HS-5 (cell line): ENCODE measurements at regions not wholly inside any gene's neighbourhood (a gene's known extent, or its start where the extent isn't known, plus 50 kb on each side); places are given as distances from the start of the nearest gene placed in this dataset.
"Not testable (repeated sequence)": the region's sequence is repeated elsewhere in the genome, so short reads cannot be mapped to it uniquely, and the experiment has no call there.

Experiments used
- DNase-seq: peaks from one replicate; pipeline ENCODE4 v3.0.0-alpha.2; 2012; ENCODE audit warnings: low read depth

- no peak for DNase-seq
These were observed 424.0 kb upstream of the ZNF462 start for GRCh38 chr9:106438928-106439327.

GRCh38 chr9:106441283-106441682, 421.7 kb upstream of the ZNF462 start:
- no peak for DNase-seq

DNA sequence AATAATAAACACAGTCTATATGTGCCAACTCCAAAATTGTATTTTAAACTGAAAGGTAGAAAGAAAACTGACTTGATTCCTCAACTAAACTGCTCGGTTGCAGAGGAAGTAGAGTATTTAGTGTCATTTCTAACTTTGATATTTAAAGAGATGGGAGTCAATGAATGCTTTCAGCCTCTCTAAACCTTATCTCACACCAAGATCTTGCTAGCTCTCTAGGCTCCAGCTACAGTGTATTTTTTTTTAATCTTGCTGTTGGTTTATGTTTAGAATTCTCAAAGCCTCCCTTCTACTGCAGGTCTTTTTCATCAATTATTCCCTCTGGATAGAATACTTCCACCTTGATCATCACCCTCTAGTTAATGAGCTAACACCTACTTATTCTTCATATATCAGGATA, 419.4 kb upstream of the ZNF462 start:
- DNase-seq = no peak

GRCh38 chr9:106445107-106445506, 417.9 kb upstream of the ZNF462 start:
- DNase-seq = no peak

DNA sequence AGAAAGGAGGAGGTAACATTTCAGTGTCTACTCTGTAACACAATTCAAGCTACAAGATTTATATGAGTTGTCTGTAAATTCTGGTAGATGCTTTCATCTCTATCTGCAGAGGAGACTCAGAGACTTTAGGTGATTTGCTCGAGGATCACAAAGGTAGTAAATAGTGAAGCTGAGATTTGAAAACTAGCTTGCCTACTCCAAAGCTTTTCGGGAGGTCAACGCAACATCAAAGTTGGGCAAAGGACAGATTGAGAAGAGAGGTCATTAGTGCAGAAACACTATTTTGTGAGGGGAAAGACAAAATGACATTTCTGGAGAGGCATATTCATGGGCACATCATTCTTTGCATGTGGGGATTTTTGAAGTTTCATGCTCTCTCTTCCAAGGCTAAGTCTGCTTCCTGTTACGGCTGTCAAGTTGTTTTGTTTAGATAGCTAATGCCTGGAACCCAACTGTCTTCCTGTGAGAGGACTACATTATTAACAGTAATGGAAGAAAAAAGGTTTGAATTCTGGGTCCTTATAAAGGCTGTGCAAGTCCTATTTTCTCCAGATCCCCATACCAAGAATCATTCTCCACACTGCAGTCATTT, 413.5 kb upstream of the ZNF462 start:
- DNase-seq = no peak

- no peak for DNase-seq
These were observed 412.4 kb upstream of the ZNF462 start for GRCh38 chr9:106450549-106450948.

DNA sequence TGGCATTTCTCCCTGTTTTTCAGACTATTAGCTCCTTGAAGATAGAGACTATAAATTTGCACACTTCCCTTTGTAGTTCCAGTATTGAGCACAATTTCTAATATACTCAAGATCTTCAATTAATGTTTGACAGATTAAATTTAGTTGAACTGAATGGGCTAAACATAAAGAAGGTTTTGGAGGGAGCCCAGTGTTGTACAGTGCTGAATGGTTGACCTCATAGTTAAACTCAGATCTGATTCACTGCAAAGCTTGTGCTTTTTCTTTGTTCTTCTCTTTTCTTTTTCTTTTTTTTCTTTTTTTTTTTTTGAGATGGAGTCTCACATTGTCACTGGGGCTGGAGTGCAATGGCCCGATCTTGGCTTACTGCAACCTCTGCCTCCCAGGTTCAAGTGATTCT, 411.7 kb upstream of the ZNF462 start:
- no peak for DNase-seq

GRCh38 chr9:106456581-106456980, 406.4 kb upstream of the ZNF462 start:
- no peak for DNase-seq

DNA sequence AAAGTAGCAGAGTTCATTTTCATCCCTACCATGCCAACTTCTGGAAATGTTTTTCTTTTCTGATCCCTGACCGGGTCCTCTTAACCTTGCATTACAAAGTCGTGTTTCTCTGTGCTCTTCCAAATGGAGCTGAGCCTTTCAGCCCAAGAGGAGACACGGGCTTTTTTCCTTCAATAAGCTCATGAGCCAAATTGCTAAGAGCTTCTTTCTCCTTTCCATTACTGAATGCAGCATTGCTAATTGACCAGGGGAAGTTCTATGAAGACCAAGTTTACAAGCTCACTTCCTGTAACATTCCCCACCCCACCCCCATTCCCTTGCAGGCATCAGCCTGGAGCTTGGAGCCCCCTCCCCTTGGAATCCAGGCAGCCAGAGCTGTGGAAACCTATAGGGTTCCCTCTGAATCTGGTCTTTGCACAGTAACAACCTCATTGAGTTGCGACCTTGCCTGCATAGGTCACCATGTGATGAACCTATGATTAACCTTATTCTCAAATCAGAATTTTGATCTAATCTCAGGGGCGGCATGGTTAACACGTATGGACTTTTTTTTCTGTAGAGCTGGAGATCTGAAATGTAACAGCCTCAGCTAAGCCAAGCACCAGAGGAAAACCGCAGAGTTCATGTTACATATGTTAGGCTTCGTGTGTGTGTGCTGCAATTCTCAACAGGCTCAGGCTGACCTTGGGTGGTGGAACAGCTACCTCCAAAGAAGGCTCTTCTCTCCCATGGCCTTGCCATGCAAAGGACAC, 395.7 kb upstream of the ZNF462 start:
- no peak for DNase-seq

GRCh38 chr9:106467865-106468164, 395.2 kb upstream of the ZNF462 start:
- DNase-seq = no peak

DNA sequence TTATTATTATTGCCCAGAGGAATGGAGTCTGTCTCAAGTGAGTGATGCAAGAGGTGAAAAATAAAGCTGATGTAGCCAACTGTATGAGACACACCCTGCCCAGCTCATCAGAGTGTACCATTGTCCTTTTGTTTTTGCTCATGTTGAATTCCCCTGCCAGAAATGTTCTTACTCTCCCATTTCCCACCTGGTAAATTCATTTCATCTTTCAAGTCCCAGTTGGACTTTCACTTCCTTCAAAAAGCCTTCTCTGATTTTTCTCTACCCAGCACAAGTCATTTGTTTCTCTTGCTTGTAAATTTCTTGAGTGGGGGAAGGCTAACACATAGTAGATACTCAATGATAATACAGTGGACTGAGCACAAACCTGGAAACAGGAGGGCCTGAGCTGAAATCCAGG, 394.5 kb upstream of the ZNF462 start:
- DNase-seq = no peak

GRCh38 chr9:106478312-106478711, 384.7 kb upstream of the ZNF462 start:
- DNase-seq = no peak

GRCh38 chr9:106478727-106479126, 384.2 kb upstream of the ZNF462 start:
- DNase-seq = no peak

GRCh38 chr9:106479679-106480078, 383.3 kb upstream of the ZNF462 start:
- DNase-seq = peak; percentile 44

DNA sequence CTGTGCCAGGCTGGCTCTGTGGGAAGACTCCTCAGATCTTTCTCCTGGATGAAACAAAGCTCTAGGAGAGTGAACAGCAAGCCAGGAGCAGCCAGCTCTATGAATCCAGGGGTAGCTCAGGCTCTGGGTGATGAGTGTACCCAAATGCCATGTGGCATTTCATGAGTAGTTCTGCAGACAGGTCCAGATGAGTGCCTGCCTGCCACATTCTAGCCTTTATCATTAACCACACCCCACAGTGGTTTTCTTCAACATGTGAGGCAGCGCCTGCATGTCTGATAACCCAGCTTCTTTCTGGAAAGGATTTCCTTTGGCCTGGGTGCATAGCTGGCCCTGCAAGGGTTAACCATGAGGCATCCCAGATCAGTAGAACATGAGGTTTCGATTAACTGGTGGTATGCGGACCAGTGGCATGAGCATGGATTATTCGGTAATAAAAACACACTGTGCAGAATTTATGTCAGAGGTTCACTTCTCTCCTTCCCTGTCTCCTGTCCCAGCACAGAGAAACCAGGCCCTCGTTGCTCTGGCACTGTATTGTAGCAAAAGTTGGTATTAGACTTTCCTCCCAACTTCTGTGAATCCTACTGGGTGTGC, 381.9 kb upstream of the ZNF462 start:
- DNase-seq = no peak

DNA sequence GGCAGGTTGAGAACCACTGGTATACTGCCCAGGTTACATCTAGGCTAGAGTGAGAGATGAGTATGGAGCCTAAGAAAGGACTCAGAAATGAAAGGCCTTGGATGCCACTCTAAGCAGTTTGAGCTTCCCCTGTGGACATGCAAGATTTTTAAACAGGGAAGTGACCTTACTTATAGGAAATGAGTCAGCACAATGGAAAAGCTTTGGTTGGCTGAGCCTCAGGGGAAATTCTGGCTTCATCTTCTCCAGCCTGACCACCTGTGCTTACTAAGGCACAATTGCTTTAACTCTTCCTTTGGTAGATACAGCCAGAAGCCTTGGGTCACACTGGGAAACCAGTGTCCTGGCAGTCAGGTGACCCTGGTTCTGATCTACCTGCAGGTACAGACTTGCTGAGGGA, 380.2 kb upstream of the ZNF462 start:
- DNase-seq = peak; percentile 23

GRCh38 chr9:106486685-106487084, 376.3 kb upstream of the ZNF462 start:
- DNase-seq = no peak

- DNase-seq = no peak
These were observed 375.7 kb upstream of the ZNF462 start for GRCh38 chr9:106487266-106487665.

DNA sequence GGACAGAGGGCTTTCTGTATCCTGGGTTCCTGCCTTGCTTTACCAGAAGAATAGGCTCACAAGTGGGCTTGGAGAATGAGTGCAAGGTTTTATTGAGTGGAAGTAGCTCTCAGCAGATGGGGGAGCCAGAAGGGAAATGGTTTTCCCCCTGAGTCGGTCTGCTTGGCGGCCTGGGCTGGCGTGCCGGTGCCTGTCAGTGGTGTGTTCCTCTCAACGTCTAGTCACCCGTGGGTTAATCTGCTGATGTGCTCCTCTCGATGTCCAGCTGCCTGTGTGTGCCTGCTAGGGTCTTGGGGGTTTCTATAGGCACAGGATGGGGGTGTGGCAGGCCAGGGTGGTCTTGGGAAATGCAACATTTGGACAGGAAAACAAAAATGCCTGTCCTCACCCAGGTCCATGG, 370.8 kb upstream of the ZNF462 start:
- not testable (repeated sequence) for DNase-seq

- no peak for DNase-seq
These were observed 362.8 kb upstream of the ZNF462 start for GRCh38 chr9:106500171-106500570.

DNA sequence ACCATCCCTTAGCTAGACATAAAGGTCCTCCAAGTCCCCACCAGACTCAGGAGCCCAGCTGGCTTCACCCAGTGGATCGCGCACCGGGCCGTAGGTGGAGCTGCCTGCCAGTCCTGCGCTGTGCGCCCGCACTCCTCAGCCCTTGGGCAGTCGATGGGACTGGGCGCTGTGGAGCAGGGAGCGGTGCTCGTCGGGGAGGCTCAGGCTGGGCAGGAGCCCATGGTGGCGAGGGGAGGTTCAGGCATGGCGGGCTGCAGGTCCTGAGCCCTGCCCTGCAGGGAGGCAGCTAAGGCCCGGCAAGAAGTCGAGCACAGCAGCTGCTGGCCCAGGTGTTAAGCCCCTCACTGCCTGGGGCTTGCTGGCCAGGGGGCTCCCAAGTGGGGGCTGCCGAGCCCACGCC, 361.8 kb upstream of the ZNF462 start:
- DNase-seq = not testable (repeated sequence)

GRCh38 chr9:106502930-106503329, 360.0 kb upstream of the ZNF462 start:
- no peak for DNase-seq

DNA sequence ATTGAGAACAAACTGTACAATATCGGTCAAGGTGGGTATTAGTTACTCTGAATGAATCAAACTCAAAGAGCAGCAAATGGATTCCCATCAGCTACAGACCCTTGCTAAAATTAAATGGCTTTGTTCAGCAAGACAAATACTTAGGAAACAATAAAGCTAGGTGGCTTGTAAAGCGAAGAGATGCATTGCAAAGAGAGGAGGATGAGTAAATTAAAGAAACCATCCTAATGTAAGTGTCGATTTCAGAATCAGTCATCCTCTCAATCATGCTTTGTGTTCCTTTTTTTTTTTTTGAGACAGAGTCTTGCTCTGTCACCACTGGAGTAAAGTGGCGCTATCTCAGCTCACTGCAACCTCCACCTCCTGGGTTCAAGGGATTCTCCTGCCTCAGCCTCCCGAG, 359.2 kb upstream of the ZNF462 start:
- DNase-seq = no peak

GRCh38 chr9:106526716-106527204, 336.2 kb upstream of the ZNF462 start:
- no peak for DNase-seq
